ENCODE measurements at regions not wholly inside any gene's neighbourhood (a gene's known extent, or its start where the extent isn't known, plus 50 kb on each side); places are given as distances from the start of the nearest gene placed in this dataset.

DNA sequence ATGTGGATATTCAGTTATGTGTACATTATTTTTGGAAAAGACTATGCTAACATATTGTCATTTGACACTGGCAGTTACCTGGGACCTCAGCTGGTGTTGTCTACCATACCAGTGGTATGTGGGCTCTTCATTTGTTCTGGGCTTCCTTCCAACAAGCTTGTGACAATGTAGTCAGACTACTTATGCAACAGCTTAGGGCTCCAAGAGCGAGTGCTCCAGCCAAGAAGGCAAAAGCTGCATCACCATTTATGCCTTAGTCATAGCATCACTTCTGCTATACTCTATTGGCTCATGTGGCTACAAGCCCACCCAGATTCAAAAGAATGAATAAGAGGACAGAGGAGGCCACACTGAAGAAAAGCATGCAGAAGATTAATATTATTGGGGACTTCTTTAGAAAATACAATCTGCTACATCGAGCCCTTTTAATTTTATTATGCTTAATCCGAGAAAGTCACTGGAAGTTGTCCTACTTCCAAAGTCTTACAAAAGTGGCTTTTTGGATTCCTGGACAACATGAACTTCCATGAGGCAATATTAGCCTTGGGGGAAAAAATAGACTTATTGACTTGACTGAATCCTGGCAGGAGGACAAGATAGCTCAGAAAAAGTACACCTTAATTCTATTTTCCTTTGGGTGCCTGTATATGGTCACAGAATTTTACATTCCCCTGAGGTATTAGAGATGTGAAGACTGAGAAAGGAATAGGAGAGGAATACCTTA lies 529.4 kb upstream of the HTR2A start:
- no peak overlapping the region for H3K27ac ChIP-seq
- TF ChIP-seq, protein P1, sequence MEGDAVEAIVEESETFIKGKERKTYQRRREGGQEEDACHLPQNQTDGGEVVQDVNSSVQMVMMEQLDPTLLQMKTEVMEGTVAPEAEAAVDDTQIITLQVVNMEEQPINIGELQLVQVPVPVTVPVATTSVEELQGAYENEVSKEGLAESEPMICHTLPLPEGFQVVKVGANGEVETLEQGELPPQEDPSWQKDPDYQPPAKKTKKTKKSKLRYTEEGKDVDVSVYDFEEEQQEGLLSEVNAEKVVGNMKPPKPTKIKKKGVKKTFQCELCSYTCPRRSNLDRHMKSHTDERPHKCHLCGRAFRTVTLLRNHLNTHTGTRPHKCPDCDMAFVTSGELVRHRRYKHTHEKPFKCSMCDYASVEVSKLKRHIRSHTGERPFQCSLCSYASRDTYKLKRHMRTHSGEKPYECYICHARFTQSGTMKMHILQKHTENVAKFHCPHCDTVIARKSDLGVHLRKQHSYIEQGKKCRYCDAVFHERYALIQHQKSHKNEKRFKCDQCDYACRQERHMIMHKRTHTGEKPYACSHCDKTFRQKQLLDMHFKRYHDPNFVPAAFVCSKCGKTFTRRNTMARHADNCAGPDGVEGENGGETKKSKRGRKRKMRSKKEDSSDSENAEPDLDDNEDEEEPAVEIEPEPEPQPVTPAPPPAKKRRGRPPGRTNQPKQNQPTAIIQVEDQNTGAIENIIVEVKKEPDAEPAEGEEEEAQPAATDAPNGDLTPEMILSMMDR (IDR thresholded peaks at IDR 0.05): no peak
- TF ChIP-seq ZFX (IDR thresholded peaks at IDR 0.05; ENCODE audit: borderline replicate concordance): no peak

- no peak overlapping the region for H3K27ac ChIP-seq
- TF ChIP-seq, protein P1 (IDR thresholded peaks at IDR 0.05): no peak
- TF ChIP-seq ZFX (IDR thresholded peaks at IDR 0.05; ENCODE audit: borderline replicate concordance): no peak
These were observed 524.7 kb upstream of the HTR2A start for GRCh38 chr13:47421525-47421924.

DNA sequence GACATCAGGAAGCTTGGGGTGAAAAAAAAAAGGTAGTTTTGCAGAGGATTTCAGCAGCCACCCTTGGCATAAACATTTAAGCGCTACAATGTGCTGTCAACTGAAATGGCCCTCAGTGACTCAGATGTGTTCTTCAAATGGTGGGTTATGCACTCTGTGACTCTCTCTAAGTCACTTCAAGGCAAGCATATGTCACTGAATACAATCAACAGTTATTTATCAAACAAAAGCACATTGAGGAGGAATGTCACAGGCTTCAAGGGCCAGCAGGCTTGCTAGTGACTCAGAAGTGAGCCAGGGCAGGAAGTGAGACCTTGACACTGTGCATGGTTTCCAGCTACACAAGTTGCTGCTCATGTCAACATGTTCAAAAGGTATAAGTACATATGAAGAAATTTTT lies 523.7 kb upstream of the HTR2A start:
- TF ChIP-seq ZFX (IDR thresholded peaks at IDR 0.05; ENCODE audit: borderline replicate concordance): no peak
- TF ChIP-seq, protein P1 (IDR thresholded peaks at IDR 0.05): no peak

DNA sequence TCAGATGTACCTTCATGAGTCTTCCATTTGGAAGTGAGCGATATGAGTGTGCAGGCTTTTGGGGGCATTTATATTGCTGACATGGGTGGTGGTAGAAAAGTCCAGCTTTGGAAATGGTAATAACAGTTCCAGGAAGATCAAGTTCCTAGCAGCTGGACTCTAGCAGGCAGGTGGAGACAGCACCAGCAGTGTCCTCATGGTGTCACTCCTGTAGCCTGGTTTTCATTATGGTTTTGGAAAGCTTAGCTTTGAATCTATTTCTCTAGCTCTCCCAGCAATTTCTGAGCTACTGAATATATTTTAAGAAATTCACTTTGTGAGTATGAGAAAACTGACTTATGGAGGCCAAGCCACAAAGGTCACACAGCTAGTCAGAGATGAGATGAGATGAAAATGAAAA lies 523.2 kb upstream of the HTR2A start:
- no peak overlapping the region for H3K27ac ChIP-seq

More for the DNA sequence above, 523.7 kb upstream of the HTR2A start:
- no peak overlapping the region for H3K27ac ChIP-seq

GRCh38 chr13:47418206-47418920 lies 521.5 kb upstream of the HTR2A start:
- TF ChIP-seq, protein P1 (IDR thresholded peaks at IDR 0.05): no peak
- no peak for TF ChIP-seq ZFX (IDR thresholded peaks at IDR 0.05; ENCODE audit: borderline replicate concordance)
- no peak overlapping the region for H3K27ac ChIP-seq

More for the DNA sequence above, 523.2 kb upstream of the HTR2A start:
- TF ChIP-seq, protein P1 (IDR thresholded peaks at IDR 0.05): no peak
- no peak for TF ChIP-seq ZFX (IDR thresholded peaks at IDR 0.05; ENCODE audit: borderline replicate concordance)

DNA sequence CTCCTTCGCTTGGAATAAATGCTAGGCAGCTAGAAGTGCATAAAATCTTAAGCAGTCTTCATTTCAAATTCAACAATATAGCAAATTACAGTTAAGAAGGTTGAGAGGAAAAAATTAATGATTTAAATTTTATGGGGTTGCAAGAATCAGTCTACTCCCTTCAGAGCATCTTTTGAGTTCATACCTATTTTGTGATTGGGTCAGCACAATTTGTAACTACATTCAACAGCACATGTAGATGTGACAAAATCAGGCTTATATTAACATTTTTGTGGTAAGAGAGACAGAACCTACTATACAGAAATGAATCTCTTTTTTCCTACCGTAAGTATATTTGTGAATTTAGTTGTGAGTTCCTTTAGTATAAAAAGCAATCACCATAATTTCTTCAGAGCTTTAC lies 520.6 kb upstream of the HTR2A start:
- TF ChIP-seq, protein P1 (IDR thresholded peaks at IDR 0.05): no peak
- TF ChIP-seq ZFX (IDR thresholded peaks at IDR 0.05; ENCODE audit: borderline replicate concordance): no peak
- H3K27ac ChIP-seq: no peak overlapping the region

- TF ChIP-seq, protein P1 (IDR thresholded peaks at IDR 0.05): no peak
- no peak for TF ChIP-seq ZFX (IDR thresholded peaks at IDR 0.05; ENCODE audit: borderline replicate concordance)
- H3K27ac ChIP-seq: no peak overlapping the region
These were observed 518.2 kb upstream of the HTR2A start for GRCh38 chr13:47415048-47415447.

All from 22Rv1 (cell line).